ENCODE measurements at regions not wholly inside any gene's neighbourhood (a gene's known extent, or its start where the extent isn't known, plus 50 kb on each side); places are given as distances from the start of the nearest gene placed in this dataset.

DNA sequence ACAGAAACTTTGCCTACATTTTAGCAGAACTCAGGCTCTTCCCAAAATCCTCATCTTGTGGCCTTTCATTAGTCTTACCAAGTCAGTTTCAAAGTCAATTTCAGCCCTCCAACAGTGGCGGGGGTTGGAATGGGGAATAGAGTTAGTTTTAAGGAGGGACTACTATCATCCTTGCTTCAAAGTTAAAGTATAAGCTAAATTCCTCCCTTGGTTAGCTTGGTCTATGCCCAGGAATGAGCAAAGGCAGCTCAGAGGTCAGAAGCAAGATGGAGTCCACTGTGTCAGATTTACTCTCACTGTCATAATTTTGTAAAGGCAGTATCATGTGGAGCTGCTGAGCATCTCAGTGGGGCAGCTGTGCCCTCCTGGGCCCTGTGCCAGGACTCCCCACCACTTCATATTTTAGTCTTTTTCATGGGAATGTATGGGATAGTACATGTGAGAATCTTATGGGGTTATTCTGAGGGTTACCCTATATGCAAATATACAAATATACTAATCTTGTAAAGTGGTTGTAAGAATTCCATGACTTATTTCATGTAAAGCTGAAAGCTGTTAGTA, 145.2 kb upstream of the MMADHC start:
- TF ChIP-seq, protein P1, sequence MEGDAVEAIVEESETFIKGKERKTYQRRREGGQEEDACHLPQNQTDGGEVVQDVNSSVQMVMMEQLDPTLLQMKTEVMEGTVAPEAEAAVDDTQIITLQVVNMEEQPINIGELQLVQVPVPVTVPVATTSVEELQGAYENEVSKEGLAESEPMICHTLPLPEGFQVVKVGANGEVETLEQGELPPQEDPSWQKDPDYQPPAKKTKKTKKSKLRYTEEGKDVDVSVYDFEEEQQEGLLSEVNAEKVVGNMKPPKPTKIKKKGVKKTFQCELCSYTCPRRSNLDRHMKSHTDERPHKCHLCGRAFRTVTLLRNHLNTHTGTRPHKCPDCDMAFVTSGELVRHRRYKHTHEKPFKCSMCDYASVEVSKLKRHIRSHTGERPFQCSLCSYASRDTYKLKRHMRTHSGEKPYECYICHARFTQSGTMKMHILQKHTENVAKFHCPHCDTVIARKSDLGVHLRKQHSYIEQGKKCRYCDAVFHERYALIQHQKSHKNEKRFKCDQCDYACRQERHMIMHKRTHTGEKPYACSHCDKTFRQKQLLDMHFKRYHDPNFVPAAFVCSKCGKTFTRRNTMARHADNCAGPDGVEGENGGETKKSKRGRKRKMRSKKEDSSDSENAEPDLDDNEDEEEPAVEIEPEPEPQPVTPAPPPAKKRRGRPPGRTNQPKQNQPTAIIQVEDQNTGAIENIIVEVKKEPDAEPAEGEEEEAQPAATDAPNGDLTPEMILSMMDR (IDR thresholded peaks at IDR 0.05; ENCODE audit: low read length) = no peak
- TF ChIP-seq EZH2 (IDR thresholded peaks at IDR 0.05; ENCODE audit: borderline replicate concordance, low read length) = no peak
